ENCODE measurements at regions not wholly inside any gene's neighbourhood (a gene's known extent, or its start where the extent isn't known, plus 50 kb on each side); places are given as distances from the start of the nearest gene placed in this dataset.

GRCh38 chr11:19433367-19433766 lies 192.6 kb upstream of the E2F8 start (continued):
- TF ChIP-seq BHLHE40 (IDR thresholded peaks at IDR 0.05; ENCODE audit: borderline replicate concordance in 1 of 2, low read depth in 2 of 2, low read length in 1 of 2) (no peak), SMAD1 (IDR thresholded peaks at IDR 0.05; ENCODE audit: low read depth, partially characterized antibody) (no peak), CBX3 (IDR thresholded peaks at IDR 0.05; ENCODE audit: borderline replicate concordance, low read depth) (no peak), PRDM15 (CRISPR knock-in tag; IDR thresholded peaks at IDR 0.05) (no peak), DPF2 (IDR thresholded peaks at IDR 0.05) (peak; percentile 82), MTA3 (IDR thresholded peaks at IDR 0.05; ENCODE audit: borderline replicate concordance, low read length) (no peak), EED (IDR thresholded peaks at IDR 0.05; ENCODE audit: low read depth) (no peak; the same call in 1 of the 2 replicates), KDM1A (IDR thresholded peaks at IDR 0.05; ENCODE audit: borderline replicate concordance) (no peak), NRF1 (conservative IDR thresholded peaks at IDR 0.05; ENCODE audit: low read depth, low read length) (no peak), TBL1XR1 (IDR thresholded peaks at IDR 0.05; ENCODE audit: low read depth, low read length) (0 out of 2 replicates have a peak, but pooled peaks have one; percentile 39), ZNF217 (IDR thresholded peaks at IDR 0.05) (no peak), NBN (IDR thresholded peaks at IDR 0.05) (no peak), ZBTB33 (IDR thresholded peaks at IDR 0.05) (no peak), RB1 (IDR thresholded peaks at IDR 0.05; ENCODE audit: borderline replicate concordance) (no peak), SMARCA5 (IDR thresholded peaks at IDR 0.05) (no peak), CEBPB (IDR thresholded peaks at IDR 0.05; ENCODE audit: borderline replicate concordance in 1 of 2, low read depth in 2 of 2, low read length in 2 of 2) (no peak), POLR2A (IDR thresholded peaks at IDR 0.05; ENCODE audit: low read depth, low read length) (no peak), ZBTB11 (CRISPR knock-in tag; IDR thresholded peaks at IDR 0.05) (no peak), BACH1 (IDR thresholded peaks at IDR 0.05; ENCODE audit: borderline replicate concordance) (no peak), SP1 (IDR thresholded peaks at IDR 0.05; ENCODE audit: low read depth, low read length) (no peak), USF1 (IDR thresholded peaks at IDR 0.05; ENCODE audit: borderline replicate concordance, extremely low read length, insufficient read depth, low read depth, low read length) (no peak)
- TF ChIP-seq, protein P1, sequence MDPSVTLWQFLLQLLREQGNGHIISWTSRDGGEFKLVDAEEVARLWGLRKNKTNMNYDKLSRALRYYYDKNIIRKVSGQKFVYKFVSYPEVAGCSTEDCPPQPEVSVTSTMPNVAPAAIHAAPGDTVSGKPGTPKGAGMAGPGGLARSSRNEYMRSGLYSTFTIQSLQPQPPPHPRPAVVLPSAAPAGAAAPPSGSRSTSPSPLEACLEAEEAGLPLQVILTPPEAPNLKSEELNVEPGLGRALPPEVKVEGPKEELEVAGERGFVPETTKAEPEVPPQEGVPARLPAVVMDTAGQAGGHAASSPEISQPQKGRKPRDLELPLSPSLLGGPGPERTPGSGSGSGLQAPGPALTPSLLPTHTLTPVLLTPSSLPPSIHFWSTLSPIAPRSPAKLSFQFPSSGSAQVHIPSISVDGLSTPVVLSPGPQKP (IDR thresholded peaks at IDR 0.05; ENCODE audit: low read depth, low read length) = no peak

Measured in GM12878 (cell line).